ENCODE measurements at regions not wholly inside any gene's neighbourhood (a gene's known extent, or its start where the extent isn't known, plus 50 kb on each side); places are given as distances from the start of the nearest gene placed in this dataset.

- no peak for TF ChIP-seq POLR2A (IDR thresholded peaks at IDR 0.05)
- TF ChIP-seq, protein P1, sequence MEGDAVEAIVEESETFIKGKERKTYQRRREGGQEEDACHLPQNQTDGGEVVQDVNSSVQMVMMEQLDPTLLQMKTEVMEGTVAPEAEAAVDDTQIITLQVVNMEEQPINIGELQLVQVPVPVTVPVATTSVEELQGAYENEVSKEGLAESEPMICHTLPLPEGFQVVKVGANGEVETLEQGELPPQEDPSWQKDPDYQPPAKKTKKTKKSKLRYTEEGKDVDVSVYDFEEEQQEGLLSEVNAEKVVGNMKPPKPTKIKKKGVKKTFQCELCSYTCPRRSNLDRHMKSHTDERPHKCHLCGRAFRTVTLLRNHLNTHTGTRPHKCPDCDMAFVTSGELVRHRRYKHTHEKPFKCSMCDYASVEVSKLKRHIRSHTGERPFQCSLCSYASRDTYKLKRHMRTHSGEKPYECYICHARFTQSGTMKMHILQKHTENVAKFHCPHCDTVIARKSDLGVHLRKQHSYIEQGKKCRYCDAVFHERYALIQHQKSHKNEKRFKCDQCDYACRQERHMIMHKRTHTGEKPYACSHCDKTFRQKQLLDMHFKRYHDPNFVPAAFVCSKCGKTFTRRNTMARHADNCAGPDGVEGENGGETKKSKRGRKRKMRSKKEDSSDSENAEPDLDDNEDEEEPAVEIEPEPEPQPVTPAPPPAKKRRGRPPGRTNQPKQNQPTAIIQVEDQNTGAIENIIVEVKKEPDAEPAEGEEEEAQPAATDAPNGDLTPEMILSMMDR (IDR thresholded peaks at IDR 0.05), result no peak
Observed at GRCh38 chr1:47650611-47651010, 212.8 kb downstream of the FOXD2 start.

Data from uterus (tissue), 2 donors.